Endothelial cell of umbilical vein (primary cell): ENCODE measurements at regions not wholly inside any gene's neighbourhood (a gene's known extent, or its start where the extent isn't known, plus 50 kb on each side); places are given as distances from the start of the nearest gene placed in this dataset. TPM values are rescaled to one million over a fixed set of nuclear protein-coding genes. Genes with fewer than 3 reads are reported as not detected.

Experiments
- BruUV-seq: library from RNA; stranded (reverse); fragments of 400-500 nt; replicated peaks from 2 replicates; lab custom pipeline; 2021; lab: Mats Ljungman, UMichigan
- CTCF ChIA-PET: fragments of 300-600, 350-600 bp; sonication (Branson Sonifier 250); formaldehyde crosslinking; loops from one replicate; lab custom pipeline; 2021; ENCODE audit warnings: antibody characterized with exemption, inconsistent platforms; lab: Charles Lee
- POLR2A ChIA-PET: fragments of 300-600, 350-600 bp; sonication (Branson Sonifier 250); formaldehyde crosslinking; loops from one replicate; lab custom pipeline; 2021; ENCODE audit warnings: antibody characterized with exemption, inconsistent platforms; lab: Charles Lee
- DNase-seq: peaks from one replicate; pipeline ENCODE4 v3.0.0-alpha.2; 2011; ENCODE audit warnings: low read depth, low spot score
- FAIRE-seq: peaks from 2 replicates; lab custom pipeline; 2011; peaks lifted over from hg19 to GRCh38; lab: Jason Lieb, UNC
- H2AFZ ChIP-seq: 2 replicates; pipeline ENCODE4 v1.6.0; 2012; ENCODE audit warnings: low read depth, low read length, control low read depth, inconsistent platforms
- H3K27ac ChIP-seq: 2 replicates; pipeline ENCODE4 v1.5.1; 2011; ENCODE audit warnings: low read depth, mild to moderate bottlenecking, control low read depth, low read length, moderate library complexity; ENCODE audit not compliant: insufficient read depth
- H3K27me3 ChIP-seq, 2 experiments: 2 replicates each; pipeline versions ENCODE4 v1.6.0 to v1.6.1; 2011; ENCODE audit warnings: low read length in 2 of 2, mixed read lengths in 1 of 2; ENCODE audit not compliant: control insufficient read depth in 2 of 2, insufficient read depth in 2 of 2
- H3K36me3 ChIP-seq, 2 experiments: 2 replicates in 1 of 2; 3 replicates in 1 of 2; pipeline ENCODE4 v1.5.1; 2011; ENCODE audit warnings: low read length in 2 of 2, mild to moderate bottlenecking in 1 of 2, moderate library complexity in 1 of 2; ENCODE audit not compliant: control insufficient read depth in 2 of 2, insufficient read depth in 2 of 2; ENCODE audit errors: extremely low read depth in 1 of 2
- H3K4me1 ChIP-seq: 3 replicates; pipeline ENCODE4 v1.5.1; 2011; ENCODE audit warnings: mild to moderate bottlenecking, low read length; ENCODE audit not compliant: control insufficient read depth, insufficient read depth; ENCODE audit errors: extremely low read depth
- H3K4me2 ChIP-seq: 2 replicates; pipeline ENCODE4 v1.6.1; 2011; ENCODE audit warnings: low read length, control low read depth, mixed read lengths; ENCODE audit not compliant: insufficient read depth
- H3K4me3 ChIP-seq, 3 experiments: fragments of 200-600 bp in 1 of 3; sonication (generic), shearing (Covaris generic) in 1 of 3; replicated peaks in 1 of 3; 2 replicates each; pipeline ENCODE4 v1.5.1; 2011 to 2016; ENCODE audit warnings: control low read depth in 3 of 3, low read length in 3 of 3, mild to moderate bottlenecking in 2 of 3, inconsistent platforms in 1 of 3, low read depth in 1 of 3, moderate library complexity in 1 of 3; ENCODE audit not compliant: insufficient read depth in 1 of 3
- H3K79me2 ChIP-seq: 2 replicates; pipeline ENCODE4 v1.6.0; 2012; ENCODE audit warnings: low read length, inconsistent platforms; ENCODE audit not compliant: control insufficient read depth, insufficient read depth
- H3K9ac ChIP-seq: replicated peaks from 2 replicates; pipeline ENCODE3; 2011; ENCODE audit warnings: low read length, control low read depth; ENCODE audit not compliant: insufficient read depth; ENCODE audit errors: extremely low read depth
- H3K9me1 ChIP-seq: replicated peaks from 3 replicates; pipeline ENCODE4 v1.6.0; 2011; ENCODE audit warnings: mild to moderate bottlenecking, low read length; ENCODE audit not compliant: control insufficient read depth, insufficient read depth; ENCODE audit errors: extremely low read depth
- H3K9me3 ChIP-seq: replicated peaks from 2 replicates; pipeline ENCODE4 v1.5.1; 2012; ENCODE audit warnings: low read length, inconsistent platforms; ENCODE audit not compliant: control insufficient read depth, insufficient read depth
- H4K20me1 ChIP-seq: replicated peaks from 2 replicates; pipeline ENCODE3; 2011; ENCODE audit warnings: mild to moderate bottlenecking, low read length; ENCODE audit not compliant: control insufficient read depth, insufficient read depth; ENCODE audit errors: extremely low read depth
- EZH2 ChIP-seq: IDR thresholded peaks from 2 replicates; pipeline ENCODE4 v1.6.1; 2012; ENCODE audit warnings: borderline replicate concordance, low read depth, mild to moderate bottlenecking, moderate library complexity, low read length, inconsistent platforms; ENCODE audit not compliant: severe bottlenecking
- GATA2 ChIP-seq: IDR thresholded peaks from 2 replicates; pipeline ENCODE4 v1.7.0; 2011; ENCODE audit warnings: low read depth, mild to moderate bottlenecking, moderate library complexity, mixed read lengths, low read length; ENCODE audit not compliant: insufficient read length, insufficient read depth
- JUN ChIP-seq: IDR thresholded peaks from 2 replicates; pipeline ENCODE4 v1.6.1; 2011; ENCODE audit warnings: borderline replicate concordance, low read depth; ENCODE audit not compliant: insufficient read length, insufficient read depth
- MAX ChIP-seq: IDR thresholded peaks from 2 replicates; pipeline ENCODE4 v1.6.1; 2011; ENCODE audit not compliant: insufficient read depth, insufficient read length
- MYC ChIP-seq: IDR thresholded peaks from one replicate; pipeline ENCODE4 v1.6.1; 2011; ENCODE audit warnings: mild to moderate bottlenecking, low read depth, low read length
- POLR2AphosphoS5 ChIP-seq: IDR thresholded peaks from 2 replicates; pipeline ENCODE4 v1.6.1; 2012; ENCODE audit warnings: low read depth, mild to moderate bottlenecking, control low read depth, low read length, moderate library complexity; ENCODE audit not compliant: insufficient read depth
- dilution Hi-C: fragments of 300-500 bp; cut with MboI; formaldehyde crosslinking; loops from one replicate; pipeline ENCODE4 v1.15.0; 2019; ENCODE audit warnings: low sequenced_read_pairs; ENCODE audit not compliant: extremely low pct_ligation_motif_present
- intact Hi-C: fragments of 100-400 bp; cut with micrococcal nuclease; formaldehyde crosslinking; loops from one replicate; pipeline ENCODE4 v1.10.0; 2022
- small RNA-seq: library from RNA; depleted of rRNA; stranded (forward); fragments of <200 nt; gene quantifications from one replicate; pipeline ENCODE3, GENCODE V24; 2012; ENCODE audit warnings: low replicate concordance, low read depth; ENCODE audit not compliant: insufficient read depth, insufficient read length

- TF ChIP-seq MYC (no peak), EZH2 (no peak), MAX (no peak), JUN (no peak), POLR2AphosphoS5 (no peak), GATA2 (no peak)
- H3K9ac ChIP-seq, result no peak overlapping the region
- peaks cover 6% of the 10 kb centered on the region for H3K9me3 ChIP-seq
- CTCF ChIA-PET, result no interaction called here
- intact Hi-C loops, result no loop called here
- H3K4me2 ChIP-seq, result no peak overlapping the region
- H4K20me1 ChIP-seq, result no peaks in the 10 kb centered on the region
- DNase-seq (no peak), FAIRE-seq (no peak)
- no TSS peak for BruUV-seq
- H3K4me3 ChIP-seq, result no peak overlapping the region
- no peaks in the 10 kb centered on the region for H3K36me3 ChIP-seq
- POLR2A ChIA-PET, result no interaction called here
- H3K4me1 ChIP-seq, result no peaks in the 10 kb centered on the region
- no peaks in the 10 kb centered on the region for H3K27me3 ChIP-seq
- dilution Hi-C loops, result no loop called here
- H3K79me2 ChIP-seq, result no peaks in the 10 kb centered on the region
- H3K27ac ChIP-seq, result no peak overlapping the region
- no peaks in the 10 kb centered on the region for H3K9me1 ChIP-seq
- H2AFZ ChIP-seq, result no peak overlapping the region
Observed at GRCh38 chr6:168718821-168719475, 278.0 kb downstream of the SMOC2 start.

Small RNA genes lying in the stretch of these regions (small RNA-seq; reads per million reads assigned to genes)
- not detected for gene AL513210.1
